Suprapubic skin (tissue), 3 donors: ENCODE measurements at regions not wholly inside any gene's neighbourhood (a gene's known extent, or its start where the extent isn't known, plus 50 kb on each side); places are given as distances from the start of the nearest gene placed in this dataset.

Experiments
- CTCF ChIP-seq, 2 donors: fragments of 200-600 bp in 1 of 2; fragments of 450-650 bp in 1 of 2; sonication (generic) in 1 of 2; IDR thresholded peaks; one replicate each; pipeline ENCODE4 v1.5.1; 2016 to 2019; ENCODE audit warnings: antibody characterized with exemption in 2 of 2, mild to moderate bottlenecking in 1 of 2, moderate library complexity in 1 of 2
- EP300 ChIP-seq: sonication (generic); formaldehyde crosslinking; IDR thresholded peaks from one replicate; pipeline ENCODE4 v1.6.1; 2017; ENCODE audit warnings: antibody characterized with exemption

- no peak for TF ChIP-seq CTCF (IDR thresholded peaks at IDR 0.05)
- TF ChIP-seq EP300, result no peak
Observed at GRCh38 chr7:110604206-110604605, 486.7 kb upstream of the LRRN3 start.
